HL-60 (cell line): ENCODE measurements at regions not wholly inside any gene's neighbourhood (a gene's known extent, or its start where the extent isn't known, plus 50 kb on each side); places are given as distances from the start of the nearest gene placed in this dataset.

Experiments used
- DNase-seq, 2 experiments: peaks; one replicate each; pipeline ENCODE4 v3.0.0-alpha.2; 2010 to 2020; ENCODE audit warnings: low read depth in 1 of 2, low spot score in 1 of 2
- H3K27ac ChIP-seq: fragments of 250-450 bp; sonication (Bioruptor Pico); replicated peaks from 2 replicates; pipeline ENCODE4 v1.5.1; 2020; ENCODE audit warnings: mild to moderate bottlenecking, moderate library complexity
- H3K27me3 ChIP-seq: fragments of 250-450 bp; sonication (Bioruptor Pico); 2 replicates; pipeline ENCODE4 v1.5.1; 2021; ENCODE audit warnings: mild to moderate bottlenecking, moderate library complexity; ENCODE audit not compliant: insufficient read depth, poor library complexity, severe bottlenecking
- H3K4me3 ChIP-seq: replicated peaks from 2 replicates; pipeline ENCODE4 v1.5.1; 2011; ENCODE audit warnings: mild to moderate bottlenecking, control low read depth, low read length; ENCODE audit not compliant: insufficient read depth
- CTCF ChIP-seq: IDR thresholded peaks from one replicate; pipeline ENCODE4 v1.5.1; 2011; ENCODE audit warnings: low read length, control low read depth, inconsistent platforms; ENCODE audit not compliant: insufficient read depth
- GABPA ChIP-seq: IDR thresholded peaks from 2 replicates; pipeline ENCODE4 v1.6.1; 2012; ENCODE audit warnings: low read depth
- POLR2AphosphoS5 ChIP-seq: IDR thresholded peaks from 2 replicates; pipeline ENCODE4 v1.6.1; 2012; ENCODE audit warnings: low read depth
- REST ChIP-seq: IDR thresholded peaks from 2 replicates; pipeline ENCODE4 v1.6.1; 2012; ENCODE audit warnings: low read depth; ENCODE audit not compliant: insufficient replicate concordance
- SPI1 ChIP-seq: IDR thresholded peaks from 2 replicates; pipeline ENCODE4 v1.6.1; 2012; ENCODE audit warnings: low read depth, mild to moderate bottlenecking, borderline replicate concordance

DNA sequence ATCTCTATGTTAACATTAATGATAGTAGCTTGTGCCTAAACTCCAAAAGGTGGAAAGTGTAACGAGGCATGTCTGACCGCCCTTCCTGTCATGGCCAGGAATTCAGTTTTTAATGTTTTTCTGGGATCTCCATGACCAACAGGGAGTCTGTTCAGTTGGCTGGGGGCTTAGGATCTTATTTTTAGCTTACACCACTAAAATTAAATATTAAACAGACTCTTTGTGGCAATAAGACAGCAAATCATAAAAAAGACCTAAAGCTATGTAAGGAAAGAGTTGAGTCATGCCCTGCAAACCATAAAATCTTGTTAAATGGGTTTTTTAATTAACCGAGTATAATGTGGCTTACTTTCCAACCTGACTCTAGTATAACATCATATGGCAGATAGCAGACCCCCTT lies 247.8 kb downstream of the DIRAS2 start:
- no peaks in the 10 kb centered on the region for H3K27me3 ChIP-seq
- no peak for DNase-seq
- no peak overlapping the region for H3K4me3 ChIP-seq
- no peak overlapping the region for H3K27ac ChIP-seq
- TF ChIP-seq REST (no peak), POLR2AphosphoS5 (no peak), CTCF (no peak), GABPA (no peak), SPI1 (no peak)

DNA sequence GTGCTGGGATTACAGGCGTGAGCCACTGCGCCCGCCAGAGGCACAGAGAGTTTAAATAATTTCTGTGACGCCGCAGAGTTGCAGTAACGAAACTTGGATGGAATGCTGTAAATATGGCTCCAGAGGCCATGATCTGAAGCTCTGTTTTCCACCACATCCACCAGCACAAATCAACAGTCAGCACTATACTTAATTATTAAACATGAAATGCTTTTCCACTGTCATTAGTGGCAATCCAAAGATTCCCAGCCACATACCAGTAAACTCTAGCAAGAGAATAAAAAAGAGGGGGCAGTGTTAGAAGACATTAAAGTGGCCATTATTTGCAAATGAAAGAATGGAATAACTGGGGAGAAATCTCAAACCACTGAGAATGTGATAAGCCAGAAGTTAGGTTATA lies 242.5 kb downstream of the DIRAS2 start:
- H3K27me3 ChIP-seq: no peaks in the 10 kb centered on the region
- H3K27ac ChIP-seq: no peak overlapping the region
- no peak for TF ChIP-seq CTCF
- TF ChIP-seq POLR2AphosphoS5: no peak
- TF ChIP-seq SPI1: no peak
- TF ChIP-seq GABPA: no peak
- no peak for DNase-seq
- no peak overlapping the region for H3K4me3 ChIP-seq

- H3K27me3 ChIP-seq: no peaks in the 10 kb centered on the region
- TF ChIP-seq SPI1 (no peak), POLR2AphosphoS5 (no peak), REST (no peak), GABPA (no peak), CTCF (no peak)
- no peak overlapping the region for H3K27ac ChIP-seq
- DNase-seq: no peak
- no peak overlapping the region for H3K4me3 ChIP-seq
These were observed 234.0 kb downstream of the DIRAS2 start for GRCh38 chr9:90408659-90409058.

GRCh38 chr9:90419221-90419851 lies 223.3 kb downstream of the DIRAS2 start:
- no peak overlapping the region for H3K4me3 ChIP-seq
- no peaks in the 10 kb centered on the region for H3K27me3 ChIP-seq
- DNase-seq: no peak
- no peak overlapping the region for H3K27ac ChIP-seq
- TF ChIP-seq GABPA (no peak), POLR2AphosphoS5 (no peak), REST (no peak), CTCF (no peak), SPI1 (no peak)
